SKM-1 treated with dmso at 0.1 percent for 144 hours (cell line): ENCODE measurements at regions not wholly inside any gene's neighbourhood (a gene's known extent, or its start where the extent isn't known, plus 50 kb on each side); places are given as distances from the start of the nearest gene placed in this dataset.
"Not testable (repeated sequence)": the region's sequence is repeated elsewhere in the genome, so short reads cannot be mapped to it uniquely, and the experiment has no call there.

ENCODE experiments used
- DNase-seq: peaks from one replicate; lab custom pipeline; 2025; ENCODE audit not compliant: unreplicated experiment; lab: John Stamatoyannopoulos, UW

DNA sequence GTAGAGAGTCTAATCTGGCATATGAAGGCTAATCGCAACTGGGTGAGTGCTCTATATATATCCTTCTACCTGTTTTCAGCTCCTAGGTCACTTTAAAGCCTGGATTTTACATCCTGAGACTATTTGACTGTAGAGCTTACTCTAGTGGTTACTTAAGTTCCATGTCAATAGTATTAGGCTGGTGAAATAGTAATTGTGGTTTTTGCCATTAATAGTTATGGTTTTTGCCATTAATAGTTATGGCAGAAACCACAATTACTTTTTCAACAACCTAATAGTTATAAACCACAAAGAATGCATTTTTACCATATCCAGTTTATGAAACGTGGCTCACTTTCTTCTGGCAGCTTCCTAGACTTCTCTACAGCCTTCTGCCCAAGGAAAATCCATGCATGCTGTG lies 263.1 kb upstream of the KIAA1217 start:
- no peak for DNase-seq

DNA sequence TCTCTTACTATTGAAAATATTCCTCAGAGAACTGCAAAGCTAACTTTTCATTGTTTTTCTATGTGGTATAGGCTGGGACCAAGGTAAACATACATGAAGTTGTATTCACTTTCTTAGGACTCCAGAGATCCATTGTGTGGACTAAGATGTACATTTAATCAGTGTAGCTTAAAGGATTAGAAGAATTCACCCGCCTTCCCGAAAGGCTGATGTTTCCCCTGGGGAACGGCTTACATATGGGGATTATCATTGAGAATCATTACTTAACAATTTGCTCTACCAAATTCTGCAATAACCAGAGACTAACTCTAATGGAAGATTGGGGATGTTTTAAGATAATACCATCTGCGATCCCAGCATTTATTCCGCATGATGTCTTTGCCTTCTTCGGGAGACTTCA lies 257.1 kb upstream of the KIAA1217 start:
- DNase-seq: no peak

DNA sequence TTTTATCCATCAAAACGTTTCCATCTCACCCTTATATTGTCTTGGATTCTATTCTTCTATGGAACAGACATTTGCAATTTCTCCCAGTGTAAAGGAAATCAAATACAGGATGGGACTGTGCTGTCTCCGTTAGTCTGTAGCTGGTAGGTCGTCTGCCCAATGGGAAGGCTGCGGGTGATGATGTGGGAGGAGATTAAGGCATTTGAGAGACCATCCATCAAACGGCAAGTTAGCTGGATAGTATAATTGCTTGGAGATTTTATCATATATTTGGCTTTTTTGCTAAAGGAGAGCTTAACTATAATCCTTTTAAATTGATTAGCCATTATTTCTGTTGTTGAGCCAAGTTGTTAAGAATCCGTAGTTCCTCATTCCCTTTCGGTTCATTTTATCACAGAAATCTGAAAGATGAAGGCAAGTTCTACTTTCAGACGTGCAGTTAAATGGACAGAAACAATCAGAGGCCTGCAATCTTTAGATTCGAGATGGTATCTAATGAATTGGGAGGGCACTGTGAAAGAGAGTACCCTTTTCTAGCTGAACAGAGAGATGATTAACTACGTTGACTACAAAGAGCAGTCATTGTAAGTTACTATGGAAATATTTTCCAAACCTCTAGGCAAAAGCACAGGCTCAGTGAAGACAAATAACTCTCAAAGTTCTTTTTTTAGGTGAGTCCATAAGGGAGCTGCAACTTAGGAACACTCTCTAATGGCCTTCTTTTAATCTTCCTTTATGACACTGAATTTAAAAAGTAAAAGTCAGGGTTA lies 253.3 kb upstream of the KIAA1217 start:
- no peak for DNase-seq

DNA sequence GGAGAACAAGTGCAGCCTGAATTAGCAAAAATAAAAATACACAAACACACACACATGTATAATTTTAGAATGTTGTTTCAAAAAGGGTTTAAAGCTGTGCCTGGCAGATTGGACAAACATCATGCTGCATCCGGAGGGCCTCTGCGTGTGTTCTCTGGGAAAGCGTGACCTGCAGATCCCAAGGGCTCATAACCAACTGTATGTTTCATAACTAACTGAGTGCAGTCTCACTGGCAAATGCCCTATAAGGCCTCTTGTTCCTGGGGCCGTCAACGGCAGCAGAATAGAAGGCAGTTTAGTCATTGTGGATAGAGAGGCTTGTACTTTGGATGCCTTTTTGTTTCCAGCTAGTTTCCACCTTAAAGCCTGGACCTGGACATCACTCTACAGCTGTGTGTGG lies 243.8 kb upstream of the KIAA1217 start:
- DNase-seq: no peak

DNA sequence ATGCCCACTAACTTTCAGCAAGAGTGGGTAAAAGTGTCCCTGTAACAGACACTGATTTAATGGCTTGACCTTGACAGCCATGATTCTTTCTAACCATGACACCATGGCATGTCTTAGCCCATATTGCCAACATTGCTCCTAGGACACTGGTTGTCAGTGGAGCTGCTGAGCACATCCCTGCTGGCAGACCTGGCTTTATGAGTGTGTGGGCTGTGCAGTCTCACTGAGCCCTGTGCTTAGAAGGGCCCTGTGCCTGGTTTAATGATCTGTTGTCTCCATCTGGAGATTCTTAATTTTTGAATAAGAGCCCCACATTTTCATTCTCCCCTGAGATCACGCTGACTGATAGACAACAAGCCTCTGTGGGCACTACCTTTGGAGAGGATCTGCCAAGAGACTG lies 243.1 kb upstream of the KIAA1217 start:
- DNase-seq: no peak

DNA sequence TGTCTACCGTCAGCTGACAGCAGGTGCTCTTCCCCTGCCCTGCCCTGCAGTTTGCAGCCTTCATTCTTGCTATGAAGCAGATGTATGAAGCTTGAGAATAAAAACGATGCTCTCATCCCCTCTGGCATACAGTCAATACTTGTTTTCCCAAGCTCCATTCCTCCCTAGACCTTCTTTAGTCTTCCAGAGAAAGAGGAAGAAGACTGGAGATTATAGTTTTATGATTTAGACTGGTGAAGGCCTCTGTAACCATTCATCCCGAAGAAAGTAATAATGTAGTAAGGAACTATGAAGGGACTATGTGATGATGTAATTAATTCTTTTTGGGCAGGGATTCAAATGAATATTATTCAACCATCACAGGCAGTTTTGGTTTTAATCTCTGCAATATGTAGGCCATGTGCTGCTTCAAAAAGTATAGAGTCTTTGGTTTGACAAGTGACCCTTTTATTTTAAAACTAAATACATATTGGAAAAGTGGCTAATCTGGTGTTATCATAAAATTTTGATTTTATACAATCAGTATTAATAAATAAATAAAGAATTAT lies 242.4 kb upstream of the KIAA1217 start:
- no peak for DNase-seq

DNA sequence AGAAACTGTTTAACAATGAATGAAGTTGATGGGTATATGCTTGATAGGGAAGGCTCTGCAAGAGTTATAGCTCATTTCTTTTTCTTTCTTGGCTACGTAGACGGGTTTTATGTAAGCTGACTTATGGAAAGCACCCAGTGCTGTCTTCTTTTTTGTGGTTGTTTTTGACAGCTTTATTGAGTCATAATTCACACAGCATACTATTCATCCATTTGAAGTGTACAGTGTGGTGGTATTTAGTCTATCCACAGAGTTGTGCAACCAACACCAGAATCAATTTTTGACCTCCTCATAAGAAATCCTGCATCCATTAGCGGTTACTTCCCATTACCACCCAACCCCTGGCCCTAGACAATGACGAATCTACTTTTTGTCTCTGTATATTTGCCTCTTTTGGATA lies 240.6 kb upstream of the KIAA1217 start:
- DNase-seq: no peak

DNA sequence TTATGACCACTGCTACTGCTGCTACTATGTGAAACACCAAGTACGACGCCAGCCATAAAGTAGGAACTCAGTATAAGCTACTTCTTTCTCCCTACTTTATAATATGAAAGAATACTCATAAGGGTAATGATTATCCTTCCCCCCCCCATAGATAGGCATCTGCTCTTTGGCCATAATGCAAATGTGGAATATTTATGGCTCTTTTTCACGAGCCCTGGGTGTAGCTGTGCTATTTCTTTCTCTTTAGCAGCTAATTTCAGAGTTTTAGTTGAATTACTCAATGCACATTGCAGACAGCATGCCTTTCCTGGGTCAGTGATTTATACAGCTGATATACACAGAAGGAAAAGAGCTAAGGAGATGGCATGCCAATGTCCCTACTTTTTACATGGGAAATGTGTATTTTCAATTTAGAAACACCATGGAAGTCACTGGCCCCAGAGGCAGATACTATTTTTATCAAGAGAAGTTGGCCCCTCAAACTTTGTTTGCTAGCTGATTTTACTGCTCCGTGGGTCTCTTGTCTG lies 234.1 kb upstream of the KIAA1217 start:
- no peak for DNase-seq

DNA sequence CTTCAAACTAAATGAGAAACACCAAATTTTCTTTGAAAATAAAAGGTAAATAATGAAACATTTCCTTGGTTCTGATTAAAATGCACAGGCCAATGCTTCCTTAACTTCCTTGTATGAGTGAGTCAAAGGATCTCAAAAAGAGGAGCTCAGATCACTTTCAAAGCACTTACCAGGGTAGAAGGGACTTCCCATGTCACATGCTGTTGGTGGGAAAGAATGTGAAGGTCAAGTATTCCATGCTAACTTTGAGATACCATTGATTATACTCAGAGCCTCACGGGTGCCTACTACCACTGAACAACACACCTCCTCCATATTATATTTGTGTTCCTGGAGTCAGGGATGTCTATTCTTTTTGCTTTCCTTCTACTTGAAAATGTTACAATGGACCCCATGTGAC lies 233.5 kb upstream of the KIAA1217 start:
- no peak for DNase-seq

DNA sequence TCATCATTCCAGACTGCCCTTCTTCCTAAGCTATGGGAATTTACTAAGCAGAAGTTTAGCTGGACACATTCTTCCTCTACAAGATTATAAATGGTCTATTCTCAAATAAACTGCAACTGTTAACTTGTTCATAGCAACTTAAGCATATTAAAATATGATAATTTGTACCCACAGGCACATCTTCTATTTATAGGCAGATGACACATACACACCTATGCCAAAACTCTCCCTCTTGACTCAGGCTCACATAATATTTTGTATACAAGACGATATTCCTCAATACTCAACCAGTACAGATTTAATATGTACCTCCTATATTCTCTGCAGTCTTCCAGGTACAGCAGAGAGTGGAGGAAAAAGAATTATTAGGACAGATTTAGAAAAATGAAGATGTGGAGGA lies 232.7 kb upstream of the KIAA1217 start:
- DNase-seq: no peak

DNA sequence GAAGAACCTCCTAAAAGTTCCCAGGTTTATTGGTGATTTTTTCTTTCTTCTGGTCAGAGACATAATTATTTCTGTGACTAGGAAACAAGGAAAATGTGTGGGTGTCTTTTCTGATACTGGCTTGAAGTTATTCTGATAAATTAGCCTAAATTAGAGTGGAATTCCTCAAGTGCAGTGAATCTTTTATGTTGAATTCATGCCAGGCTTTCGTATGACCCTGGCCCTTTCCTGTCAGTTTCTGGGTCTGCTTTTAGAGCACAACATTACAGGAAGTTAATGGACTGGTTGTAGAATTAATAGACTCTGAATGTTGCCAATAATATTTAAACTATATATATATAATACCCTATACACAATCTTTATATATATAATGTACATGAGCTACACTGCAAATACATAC lies 230.6 kb upstream of the KIAA1217 start:
- DNase-seq: no peak

DNA sequence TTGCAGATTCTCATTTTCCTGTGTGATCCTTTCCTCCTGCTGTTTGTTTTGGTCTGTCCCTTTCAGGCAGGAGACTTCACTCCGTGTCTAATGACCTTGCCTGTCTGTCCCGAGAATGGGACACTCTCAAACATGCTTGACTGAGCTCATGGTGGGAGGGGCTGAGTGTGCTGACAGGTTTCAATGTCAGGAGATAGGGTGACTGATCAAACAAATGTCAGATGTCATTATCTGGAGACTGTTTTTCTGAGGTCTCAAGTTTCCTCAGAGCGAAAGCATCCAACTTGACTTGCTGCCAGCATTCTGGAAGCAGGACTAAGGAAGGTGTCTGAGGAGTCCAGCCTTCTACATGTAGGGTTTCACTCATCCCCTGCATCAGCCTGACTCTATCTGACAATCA lies 228.8 kb upstream of the KIAA1217 start:
- no peak for DNase-seq

DNA sequence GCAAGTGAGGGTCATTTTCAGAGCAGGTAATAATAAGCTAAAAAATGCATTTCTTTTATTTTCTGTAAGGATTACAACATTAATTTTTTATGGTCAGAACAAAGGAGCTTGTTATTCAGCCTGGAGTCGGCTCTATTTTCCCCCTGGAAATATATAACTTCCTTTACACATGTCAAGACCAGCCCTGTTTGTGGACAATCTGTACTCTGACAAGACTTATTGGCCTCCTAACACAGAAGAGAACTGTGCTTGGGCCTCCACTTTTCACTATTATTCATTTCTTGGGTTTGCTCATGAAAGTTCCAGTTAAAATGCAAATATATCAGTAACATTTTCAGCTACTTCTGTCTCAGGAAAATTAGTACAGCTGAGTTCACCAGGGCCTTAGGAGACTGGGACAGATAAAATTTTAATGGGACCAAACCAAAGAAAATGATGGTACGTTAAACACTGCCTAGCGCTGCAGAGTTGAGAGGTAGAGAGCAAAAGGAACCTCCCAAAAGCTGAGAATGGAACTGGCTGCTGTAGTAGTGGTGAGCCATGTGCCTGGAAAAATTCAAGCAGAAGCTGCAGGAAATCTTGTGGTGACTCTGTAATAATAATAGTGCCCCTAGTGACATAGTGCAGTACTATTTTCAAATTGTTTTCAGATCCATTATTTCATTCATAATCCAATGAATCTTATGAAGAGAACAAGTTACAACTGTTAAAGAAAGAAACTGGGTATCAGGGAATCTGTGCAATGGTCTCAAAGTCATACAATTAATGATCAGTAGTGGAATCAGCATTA lies 227.2 kb upstream of the KIAA1217 start:
- no peak for DNase-seq

DNA sequence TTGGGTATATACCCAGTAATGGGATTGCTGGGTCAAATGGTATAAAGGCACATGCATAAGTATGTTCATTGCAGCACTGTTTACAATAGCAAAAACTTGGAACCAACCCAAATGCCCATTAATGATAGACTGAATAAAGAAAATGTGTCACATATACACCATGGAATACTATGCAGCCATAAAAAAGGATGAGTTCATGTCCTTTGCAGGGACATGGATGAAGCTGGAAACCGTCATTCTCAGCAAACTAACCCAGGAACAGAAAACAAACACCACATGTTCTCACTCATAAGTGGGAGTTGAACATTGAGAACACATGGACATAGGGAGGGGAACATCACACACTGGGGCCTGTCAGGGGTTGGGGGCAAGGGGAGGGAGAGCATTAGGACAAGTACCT lies 224.5 kb upstream of the KIAA1217 start:
- not testable (repeated sequence) for DNase-seq

DNA sequence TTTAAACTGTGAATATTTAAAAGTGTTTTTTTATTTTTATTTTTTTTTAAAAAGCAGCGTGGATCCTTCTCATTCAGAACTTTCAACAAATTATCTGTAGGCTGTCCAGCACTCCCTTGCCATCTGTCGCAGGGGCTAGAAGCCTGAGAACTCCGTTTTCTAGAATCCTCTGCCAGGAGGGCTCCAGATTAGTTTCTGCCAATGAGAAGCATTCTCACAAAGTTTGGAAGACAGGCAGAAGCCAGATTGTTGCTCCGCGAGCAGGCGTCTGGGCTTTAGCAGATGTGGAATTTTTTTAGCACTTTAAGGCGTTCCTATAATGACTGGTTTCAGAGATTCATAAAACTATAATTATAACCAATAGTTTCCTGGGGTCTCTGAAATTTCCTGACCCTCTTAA lies 220.9 kb upstream of the KIAA1217 start:
- no peak for DNase-seq

DNA sequence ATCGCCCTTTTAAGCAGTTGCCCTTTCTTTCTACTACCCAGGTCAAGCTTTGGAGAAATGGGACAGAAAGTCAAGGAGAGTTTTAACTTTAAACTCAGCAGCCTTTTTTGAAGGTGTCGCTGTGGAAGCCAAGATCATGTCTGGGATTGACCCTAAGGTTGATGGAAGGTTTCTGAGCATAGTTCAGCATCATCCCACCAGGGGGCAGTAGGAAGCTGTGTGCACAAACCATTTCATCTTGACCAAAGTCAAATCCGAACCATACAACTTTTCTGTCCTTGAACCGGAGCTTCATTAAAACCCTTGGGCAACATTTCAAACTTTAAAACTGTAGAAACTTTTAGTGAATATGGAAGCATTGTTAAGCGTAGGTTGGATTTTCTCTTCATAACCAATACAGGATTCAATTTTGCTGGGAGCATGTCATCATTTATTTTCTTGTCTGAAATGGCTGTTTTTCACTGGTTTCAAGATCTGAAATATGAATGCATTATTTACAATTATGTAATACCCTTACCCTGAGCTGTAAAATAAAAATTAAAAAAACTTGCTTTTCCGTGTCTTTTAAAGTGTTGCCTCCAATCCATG lies 214.4 kb upstream of the KIAA1217 start:
- DNase-seq: peak; percentile 1

DNA sequence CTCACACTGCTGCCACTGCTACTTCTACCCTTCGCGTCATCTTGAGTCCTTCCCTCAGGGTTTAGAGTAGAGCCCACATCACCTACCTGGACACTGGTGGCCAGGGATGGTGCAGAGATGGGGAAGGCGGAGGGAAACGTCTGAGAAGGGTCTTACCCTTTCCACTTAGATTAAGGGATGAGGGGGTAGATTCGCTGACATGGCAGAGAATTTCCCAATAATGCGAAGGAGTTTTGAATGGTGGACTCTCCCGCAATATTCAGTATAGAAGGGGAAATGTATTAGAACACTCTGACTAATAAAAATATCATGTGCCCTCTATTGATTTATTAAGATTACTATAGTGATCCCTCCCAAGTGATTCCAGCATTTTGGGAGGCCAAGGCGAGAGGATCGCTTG lies 209.5 kb upstream of the KIAA1217 start:
- no peak for DNase-seq

DNA sequence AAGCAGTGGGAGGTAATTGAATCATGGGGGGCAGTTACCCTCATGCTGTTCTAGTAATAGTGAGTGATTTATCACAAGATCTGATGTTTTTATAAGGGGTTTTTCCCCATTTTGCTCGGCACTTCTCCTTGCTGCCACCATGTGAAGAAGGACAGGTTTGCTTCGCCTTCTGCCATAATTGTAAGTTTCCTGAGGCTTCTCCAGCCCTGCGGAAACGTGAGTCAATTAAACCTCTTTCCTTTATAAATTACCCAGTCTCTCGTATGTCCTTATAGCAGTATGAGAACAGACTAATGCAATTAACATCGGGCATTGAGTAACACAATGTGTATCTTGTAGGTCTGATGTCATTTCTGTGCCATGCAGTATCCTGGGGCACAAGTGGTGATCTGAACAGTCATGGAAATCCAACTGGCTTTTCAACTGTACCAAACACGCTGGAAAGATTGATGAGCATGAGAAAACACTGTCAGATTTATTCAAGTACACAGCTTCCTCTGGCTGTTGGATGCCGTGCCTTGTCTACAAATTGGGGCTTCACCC lies 208.6 kb upstream of the KIAA1217 start:
- DNase-seq: no peak

DNA sequence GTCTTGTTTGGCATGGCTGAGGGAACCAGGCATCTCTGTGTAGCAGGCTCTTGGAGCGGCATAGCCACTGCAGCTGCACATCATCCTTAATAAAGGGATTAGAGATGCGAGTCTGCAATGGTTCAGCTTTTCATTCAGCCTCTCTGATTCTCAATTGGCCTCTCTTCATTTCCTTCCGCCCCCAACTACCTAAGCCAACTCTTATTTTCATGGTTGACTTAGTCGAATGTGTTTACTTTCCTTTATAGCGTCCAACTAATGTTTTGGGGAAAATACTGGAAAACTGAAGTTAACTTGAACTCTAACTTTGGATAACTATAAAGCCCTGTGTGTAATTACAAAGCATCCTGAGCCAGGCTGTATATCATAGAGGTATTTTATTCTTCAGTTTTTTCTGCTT lies 202.2 kb upstream of the KIAA1217 start:
- no peak for DNase-seq

DNA sequence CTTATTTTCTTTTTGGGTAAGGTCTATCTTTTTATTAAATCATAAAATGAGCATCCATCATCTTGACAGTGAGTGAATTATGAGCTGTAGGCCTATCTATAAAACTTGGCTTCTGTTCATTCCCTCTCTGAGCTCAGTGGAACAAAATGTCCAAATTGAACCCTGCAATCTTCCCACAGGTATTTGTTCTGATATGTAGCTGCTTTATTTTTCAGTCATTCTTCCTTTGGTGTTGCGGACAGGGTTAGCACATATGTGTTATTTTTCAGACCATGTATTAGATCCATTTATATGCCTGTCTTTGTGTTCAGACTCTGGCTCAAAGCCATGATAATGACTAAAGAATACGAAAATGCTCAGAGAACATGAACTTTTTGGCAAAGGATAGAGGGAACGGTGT lies 201.6 kb upstream of the KIAA1217 start:
- DNase-seq: no peak
